NCI-H1417 treated with DMSO at 0.1 percent for 48 hours (cell line): ENCODE measurements at regions not wholly inside any gene's neighbourhood (a gene's known extent, or its start where the extent isn't known, plus 50 kb on each side); places are given as distances from the start of the nearest gene placed in this dataset.

Experiments
- DNase-seq: peaks from one replicate; lab custom pipeline; 2025; lab: John Stamatoyannopoulos, UW

DNA sequence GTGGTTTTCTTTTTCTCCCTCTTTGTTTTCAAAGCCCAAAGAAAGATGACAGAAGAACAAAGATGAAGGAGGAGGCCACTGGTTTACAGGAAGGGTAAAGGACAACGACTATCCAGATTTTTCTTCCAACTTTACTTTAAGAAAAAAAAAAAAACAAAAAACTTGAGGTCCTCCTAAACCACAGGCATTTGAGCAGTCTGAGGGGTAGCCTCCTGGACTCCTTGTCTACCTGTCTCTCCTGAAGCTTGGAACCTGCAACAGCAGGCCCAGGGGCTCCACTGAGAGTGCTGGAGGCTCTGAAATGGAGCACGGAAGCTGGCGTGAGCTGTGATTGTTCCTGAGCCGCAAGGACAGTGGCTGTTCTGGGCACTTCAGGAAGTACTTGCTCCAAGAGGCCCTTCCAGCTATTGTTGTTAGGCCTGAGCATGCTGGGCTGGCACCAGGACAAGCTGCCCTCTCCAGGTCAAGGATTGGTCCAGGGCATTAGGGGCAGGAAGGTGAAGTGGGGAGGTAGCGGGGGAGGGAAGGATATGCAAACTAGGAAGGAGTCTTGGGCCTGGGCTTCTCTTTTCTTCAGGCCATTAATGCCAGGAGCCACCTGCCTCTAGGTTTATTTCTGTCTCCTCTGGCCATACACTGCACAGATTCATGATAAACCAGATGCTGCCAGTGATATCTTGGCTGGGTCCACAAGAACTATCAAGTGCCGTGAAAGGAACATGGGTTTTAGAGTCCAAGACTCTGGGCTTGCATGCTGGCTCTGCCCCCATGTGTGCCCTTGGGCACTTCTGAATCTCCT is 147.3 kb downstream of the CCDC34 start:
- no peak for DNase-seq

DNA sequence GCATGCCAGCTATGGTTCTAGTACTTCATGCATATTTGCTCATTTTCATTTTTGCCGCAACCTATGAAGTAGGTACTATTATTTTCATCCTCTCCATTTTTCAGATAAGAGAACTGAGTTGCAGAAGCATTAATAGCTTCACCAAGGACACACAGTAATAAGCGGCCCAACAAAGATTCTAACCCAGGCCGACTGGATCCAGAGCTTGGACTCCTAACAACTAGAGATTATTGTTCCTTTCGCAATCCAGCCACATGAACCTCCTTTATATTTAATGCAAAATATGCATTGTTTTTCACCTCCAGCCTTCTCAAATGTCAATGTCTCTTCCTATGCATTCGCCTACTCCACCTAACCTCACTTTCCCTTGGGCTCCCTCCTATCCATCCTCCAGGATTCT is 148.3 kb downstream of the CCDC34 start:
- no peak for DNase-seq

DNA sequence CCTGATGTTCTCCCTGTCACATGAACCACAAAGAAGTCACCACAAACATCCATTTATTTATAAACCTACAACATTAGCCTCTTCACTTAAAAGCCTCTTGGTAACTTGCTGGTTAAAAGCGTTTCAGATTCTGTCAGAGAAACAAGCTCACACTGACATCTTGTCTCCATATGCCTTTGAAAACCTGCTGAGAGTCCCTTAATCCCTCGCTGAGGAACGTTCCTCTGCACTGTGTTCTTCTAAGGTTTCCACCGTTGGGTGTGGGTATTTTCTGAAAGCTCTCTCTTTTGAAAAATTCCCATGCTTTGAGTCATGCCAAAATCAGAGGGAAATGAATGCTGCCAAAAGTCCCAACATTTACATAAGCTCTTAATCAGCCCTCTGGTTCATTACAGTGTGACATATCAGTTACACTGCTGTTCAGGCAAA is 149.8 kb downstream of the CCDC34 start:
- DNase-seq, result no peak

DNA sequence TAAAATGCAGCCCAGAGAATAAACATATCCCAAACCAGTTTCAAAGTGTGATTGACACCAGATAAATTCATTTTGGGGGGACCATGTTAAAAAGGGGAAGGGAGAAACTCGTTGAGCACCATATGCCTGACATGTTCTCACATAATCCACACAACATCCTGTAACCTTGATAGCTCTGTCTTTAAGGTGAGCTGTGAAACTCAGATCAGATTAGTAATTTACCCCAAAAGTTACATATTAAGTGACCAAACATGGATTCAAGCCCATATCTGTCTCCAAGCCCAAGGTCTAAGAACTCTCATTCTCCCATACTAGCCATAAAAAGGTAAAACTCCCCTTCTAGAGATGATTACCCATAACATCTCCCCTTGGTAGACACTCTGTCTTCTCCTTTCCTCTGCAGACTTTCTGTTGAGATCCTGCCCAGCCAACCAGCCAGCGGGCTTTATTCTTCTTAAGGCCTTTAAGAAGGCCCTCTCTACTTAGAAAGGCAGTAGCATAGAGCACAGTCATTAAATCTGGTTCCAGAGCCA is 150.7 kb downstream of the CCDC34 start:
- no peak for DNase-seq

DNA sequence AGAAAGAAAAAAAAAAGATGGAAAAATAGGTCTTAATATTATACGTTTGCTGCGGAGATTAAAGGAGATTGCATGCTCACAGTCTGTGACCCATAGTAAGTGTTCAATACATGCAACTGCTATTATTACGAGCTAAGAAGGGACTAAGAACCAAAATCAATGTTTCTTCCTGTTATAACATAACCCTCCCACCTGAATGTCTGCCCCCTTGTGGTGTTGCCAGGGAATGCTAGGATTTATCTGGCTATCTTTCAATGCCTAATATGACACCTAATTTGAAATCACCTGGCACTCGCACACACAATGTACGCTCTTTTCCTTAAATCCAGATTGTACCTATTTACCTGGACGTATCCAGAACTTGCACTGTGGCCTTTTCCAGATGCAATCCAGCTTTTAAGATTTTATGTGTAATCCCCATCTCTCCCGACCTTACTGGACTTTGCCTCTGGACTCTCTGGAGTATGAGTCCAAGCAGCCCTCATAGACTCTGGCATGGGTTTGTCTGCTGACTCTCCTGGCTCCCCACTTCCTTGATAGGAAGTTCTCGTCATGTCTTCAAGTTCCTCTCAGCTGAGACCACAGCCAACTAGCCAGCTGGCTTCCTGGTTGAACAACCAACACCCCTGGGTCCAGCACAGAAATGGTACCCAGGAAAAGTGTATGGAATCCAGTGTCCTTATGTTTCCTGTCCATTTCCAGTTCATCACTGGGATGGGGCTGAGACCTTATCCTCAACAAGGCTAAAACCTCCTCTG is 151.5 kb downstream of the CCDC34 start:
- no peak for DNase-seq

DNA sequence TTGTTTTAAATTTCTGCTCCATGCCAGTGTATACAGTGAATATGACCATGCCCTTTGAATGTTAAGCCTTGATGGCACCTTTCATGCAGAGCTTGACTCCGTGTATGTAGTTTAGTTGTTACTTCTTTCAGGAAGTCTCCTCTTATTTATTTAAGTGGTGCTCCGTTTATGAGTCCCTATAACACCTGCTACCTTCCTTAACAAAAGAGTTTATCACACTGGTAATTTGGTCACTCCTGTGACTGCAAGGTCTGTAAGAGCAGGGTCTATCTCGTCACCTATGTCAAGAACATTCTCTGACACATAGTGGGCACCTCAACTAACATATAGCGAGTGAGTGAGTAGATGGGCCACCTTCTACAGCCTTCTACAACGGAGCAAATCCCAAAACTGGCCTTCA is 152.5 kb downstream of the CCDC34 start:
- no peak for DNase-seq

DNA sequence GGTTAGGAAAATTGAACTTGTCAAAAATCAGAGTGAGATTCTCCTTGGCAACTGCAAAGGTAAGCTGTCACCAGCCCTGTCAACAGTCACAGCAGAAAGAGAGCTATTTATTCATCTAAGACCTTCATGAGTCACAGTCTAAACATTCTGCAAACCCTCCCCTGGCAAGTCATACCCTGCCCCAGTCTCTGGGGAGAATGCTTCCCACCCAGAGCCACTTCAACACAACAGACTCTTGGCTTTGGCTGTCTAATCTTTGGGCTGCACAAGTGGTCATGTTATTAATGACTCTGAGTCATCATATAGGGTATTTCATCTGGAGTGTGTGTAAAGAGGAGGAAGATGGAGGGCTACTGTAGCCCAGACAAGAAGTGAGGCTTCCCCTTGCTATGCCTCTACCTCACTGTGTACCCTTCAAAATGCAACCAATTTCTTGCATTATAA is 153.4 kb downstream of the CCDC34 start:
- DNase-seq, result no peak

DNA sequence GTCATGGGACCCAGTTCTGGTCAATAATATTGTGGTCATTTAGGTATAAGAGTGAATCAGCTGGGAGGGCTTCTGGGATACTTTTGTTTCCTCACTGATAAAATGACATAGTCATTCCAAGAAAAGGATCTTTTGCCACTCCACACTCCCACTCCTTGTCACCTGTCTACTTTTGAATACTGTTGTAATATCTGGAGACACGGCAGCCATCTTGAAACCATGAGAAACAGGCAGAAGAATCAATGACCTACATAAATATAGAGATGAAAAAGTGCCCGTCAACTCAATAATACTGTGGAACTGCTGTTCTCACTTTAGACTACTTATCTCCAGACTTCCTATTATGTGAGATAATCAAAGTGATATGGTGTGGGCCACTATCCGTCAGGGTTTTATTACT is 154.2 kb downstream of the CCDC34 start:
- no peak for DNase-seq

DNA sequence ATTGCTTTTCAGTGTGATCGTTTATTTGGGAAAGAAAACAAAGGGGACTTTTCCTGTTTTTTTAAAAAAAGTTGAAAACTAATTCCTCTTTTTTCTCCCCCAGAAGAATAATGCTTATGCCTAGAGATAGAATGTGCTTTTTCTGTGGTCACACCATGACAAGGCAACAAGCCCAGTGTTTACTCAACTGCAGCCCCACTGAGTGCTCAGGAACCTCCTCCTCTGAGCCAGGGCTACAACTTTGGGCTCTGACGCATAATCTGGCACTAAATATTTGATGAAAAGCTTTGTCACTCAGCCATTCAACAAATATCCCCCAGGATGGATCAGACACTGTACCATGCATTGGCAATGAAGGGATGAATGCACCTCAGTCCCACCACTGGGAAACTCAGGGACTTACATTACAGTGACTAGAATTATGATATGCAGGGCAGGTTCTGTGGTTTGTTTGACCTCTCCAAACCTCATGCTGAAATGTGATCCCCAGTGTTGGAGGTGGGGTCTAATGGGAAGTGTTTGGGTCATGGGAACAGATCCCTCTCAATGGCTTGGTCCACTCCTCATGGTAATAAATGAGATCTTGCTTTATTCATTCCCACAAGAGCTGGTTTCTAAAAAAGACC is 155.9 kb downstream of the CCDC34 start:
- DNase-seq, result no peak

DNA sequence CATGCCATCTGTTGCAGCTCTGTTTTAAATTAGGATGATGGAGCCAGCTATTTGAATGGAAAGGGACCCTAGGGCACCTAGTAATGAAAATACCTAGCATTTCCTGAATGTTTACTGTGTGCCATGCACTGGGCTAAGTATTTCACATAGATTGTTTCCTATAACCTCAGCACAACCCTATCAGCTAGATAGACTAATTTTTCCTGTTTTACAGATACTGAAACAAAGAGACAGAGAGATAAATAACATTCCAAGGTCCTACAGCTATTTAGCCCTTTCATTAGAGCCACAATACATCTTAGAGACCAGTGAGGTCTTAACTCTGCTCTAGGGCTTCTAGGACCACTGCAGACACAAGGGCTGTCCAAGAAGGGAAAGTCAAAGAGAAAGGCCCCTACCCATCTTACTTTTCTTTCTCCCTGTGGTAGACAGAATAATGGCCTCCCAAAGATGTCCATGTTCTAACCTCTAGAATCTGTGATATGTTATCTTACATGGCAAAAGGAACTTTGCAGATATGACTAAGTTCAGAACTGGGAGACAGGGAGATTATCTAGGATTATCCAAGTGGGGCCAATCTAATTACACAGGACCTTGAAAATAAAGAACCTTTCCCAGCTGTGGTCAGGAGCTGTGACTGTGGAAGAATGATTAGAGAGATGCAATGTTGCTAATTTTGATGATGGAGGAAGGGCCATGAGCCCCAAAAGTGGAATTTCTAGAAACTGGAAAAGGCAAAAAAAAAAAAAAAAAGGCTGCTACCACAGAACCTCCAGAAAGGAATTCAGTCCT is 157.0 kb downstream of the CCDC34 start:
- DNase-seq, result no peak

DNA sequence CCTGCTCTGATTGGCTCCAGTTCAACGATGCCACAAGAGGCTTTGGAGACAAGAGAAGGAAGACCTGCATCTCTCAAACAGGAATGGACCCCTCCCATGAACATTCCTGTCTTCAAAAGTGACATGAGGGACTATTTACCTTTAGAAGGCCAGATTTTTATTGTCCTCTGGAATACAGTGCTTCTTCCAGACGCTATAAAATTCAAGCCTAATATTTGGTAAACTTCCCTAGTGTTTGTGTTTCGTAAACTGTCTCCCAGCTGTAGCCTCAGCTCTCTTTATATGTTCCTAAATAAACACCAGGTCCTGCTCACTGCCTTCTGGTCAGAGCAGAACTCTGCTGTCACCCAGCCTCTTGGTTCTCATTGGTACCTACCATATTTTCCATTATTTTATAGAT is 157.8 kb downstream of the CCDC34 start:
- no peak for DNase-seq

DNA sequence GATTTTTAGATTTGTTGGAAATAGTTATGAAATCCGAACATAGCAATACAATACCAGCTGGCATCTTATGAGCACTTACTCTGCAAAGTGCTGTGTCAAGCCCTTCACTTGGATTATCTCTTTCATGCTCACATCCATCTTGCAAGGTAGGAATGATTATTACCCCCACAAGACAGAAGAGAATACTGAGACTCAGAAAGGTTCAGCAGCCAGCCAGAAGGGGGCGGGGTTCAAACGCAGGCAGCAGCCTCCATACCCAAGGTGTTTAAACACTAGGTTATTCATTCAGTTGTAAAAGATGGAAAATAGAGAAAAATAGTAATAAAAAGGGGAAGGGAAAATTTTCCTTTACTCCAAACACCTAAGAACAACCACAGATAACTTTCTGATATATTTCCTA is 158.5 kb downstream of the CCDC34 start:
- DNase-seq, result no peak

DNA sequence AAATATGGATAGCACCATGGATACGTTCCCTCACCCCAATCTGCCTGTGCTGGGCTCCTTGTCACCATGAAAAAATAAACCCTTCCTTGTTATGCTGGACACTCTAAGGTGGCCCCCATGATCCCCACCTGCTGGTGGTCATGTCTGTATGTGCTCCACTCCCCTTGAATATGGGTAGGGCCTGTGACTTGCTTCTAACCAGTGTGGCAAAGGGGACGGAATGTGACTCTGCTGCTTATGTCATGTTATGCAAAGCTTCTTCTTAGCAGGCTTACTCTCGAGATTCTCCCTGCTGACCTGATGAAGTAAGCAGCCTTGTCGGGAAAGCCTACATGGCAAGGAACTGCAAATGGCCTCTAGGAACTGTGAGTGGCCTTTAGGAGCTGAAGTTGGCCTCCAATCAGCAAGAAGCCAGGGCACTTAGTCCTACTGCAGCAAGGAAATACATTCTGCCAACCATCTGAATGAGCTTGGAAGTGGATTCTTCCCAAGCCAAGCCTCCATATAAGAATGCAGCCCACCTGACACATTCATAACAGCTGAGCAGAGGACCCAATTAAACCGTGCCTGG is 159.9 kb downstream of the CCDC34 start:
- DNase-seq, result no peak

DNA sequence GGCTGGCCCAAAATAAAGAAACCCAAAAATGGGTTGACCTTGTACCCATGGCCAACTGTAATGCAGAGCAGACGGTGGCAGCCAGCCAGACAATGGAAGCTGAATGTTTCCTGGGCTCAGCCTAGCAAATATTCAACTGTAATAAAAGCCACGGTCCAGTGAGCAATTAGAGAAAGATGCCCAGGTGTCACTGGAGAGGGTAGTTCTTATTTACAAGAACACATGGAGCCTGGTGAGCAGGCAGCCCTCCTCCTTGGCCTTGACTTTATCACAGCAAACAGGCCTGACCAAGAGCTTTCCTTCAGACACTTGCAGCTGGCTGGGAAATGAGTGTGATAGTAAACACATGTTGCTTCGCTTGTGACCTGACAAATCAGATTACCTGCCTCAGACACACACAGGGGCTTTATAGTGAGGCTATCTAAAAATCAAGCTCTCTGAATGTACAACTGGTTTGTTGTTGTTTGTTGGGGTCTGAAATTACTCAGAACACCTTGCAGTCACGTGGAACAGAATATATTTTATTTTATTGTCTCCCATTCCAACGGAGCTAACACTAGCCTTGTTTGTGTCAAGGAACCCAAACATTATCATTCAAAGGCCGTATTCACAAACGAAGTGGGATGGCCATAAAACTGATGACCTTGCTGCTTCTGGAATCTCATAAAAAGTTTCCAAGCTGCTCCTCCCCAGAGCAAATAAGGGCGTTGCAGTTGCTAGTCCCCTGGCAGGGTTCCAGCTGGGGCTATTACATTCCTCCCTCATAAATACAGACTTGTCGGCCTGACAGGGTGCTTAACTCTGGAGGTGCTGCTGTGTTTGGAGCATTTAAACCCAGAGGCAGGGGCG is 161.1 kb downstream of the BBOX1 start:
- DNase-seq, result peak; percentile 47

DNA sequence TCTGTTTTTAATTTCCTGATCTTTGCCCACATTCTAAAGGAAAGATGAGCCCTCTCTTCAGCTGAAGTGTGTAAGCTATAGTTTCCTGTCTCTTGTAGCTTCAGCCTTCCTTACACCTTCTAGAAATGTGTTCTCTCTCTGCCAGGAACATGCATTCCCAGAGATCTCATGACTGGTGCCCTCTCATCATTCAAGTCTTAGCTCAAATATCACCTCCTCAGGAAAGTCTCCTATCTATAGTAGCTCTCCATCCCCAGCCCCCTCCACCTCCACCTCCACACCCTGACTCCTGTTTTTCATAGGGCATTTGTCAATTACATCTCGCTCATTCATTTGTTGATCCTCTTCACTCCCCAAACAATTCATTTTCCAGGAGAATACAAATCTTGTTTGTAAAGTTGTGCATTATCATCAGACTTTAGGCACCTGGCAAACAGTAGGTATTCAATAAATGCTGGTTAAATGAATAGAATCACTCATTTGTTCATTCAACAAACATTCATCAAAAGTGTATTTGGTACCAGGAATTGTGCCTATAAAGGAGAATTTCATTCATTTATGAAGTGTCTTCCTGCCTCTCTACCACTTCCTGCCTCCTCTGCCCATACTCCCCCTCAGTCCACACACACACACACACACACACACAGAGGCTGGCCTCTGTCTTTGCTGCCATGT is 160.3 kb downstream of the BBOX1 start:
- DNase-seq, result no peak

DNA sequence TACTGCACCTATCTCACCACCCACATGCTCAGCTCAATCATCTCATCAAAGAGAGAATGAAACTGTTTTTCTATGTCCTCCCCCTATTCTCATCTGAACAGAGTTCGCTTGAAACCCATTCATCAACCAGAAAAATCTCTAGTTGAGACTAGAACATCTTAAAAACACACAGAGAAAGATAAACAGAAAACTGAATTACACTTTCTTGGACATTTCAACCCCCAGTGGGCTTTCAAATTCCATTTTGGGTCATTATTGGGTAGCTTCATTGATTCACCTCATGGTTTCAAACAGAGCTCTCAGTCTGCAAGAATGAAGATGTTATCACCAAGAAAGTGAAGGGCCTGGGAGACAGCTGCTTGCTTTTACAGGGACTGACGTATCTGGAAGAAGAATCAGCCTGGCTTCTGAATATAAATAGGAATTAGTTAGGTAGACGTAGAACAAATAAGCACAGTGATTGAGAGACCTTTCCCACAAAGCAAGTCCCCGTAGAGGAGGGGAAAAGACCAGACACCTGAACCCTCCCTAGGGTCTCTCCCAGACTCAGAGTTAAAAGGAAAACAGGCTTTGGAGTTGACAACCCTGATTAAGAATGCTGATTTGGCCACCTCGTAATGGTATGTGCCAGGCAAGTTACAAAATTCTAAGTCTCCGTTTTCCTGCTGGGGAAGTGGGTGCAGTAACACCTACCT is 155.7 kb downstream of the BBOX1 start:
- DNase-seq, result no peak

DNA sequence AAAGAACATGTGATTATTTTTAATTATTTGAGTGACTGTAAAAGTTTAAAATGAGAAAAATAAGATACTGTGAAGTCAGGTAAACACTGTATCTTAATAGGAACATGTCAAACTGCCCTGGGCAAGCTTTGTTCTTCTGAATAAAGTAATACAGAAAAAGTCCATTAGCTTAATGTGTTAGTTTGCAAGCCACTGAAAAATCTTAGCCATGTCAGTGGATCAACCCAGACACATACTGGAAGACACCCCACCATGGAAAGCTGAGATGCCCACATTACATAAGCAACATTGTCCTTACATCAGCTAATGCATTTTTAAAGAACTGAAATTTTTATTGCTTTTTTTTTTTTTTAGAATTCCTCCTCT is 155.2 kb downstream of the BBOX1 start:
- DNase-seq, result no peak

DNA sequence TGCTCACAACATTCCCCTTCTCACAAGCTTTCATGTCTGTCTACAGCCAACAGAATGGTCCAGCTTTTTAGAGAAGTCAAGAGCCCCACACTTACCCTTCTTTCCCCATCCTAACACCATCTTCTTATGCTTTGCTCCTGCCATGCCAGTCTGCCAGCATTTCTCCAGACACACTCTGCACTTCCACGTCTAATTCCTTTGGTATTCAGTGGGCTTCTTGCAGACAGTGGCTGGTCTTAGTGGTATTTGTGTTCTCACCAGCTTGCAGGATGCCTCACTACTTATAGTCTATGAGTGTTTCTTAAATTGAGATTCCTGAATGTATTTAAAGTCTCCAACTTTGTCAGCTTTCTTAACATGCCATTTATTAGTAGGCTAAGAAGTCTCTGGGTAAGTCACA is 154.4 kb downstream of the BBOX1 start:
- no peak for DNase-seq

DNA sequence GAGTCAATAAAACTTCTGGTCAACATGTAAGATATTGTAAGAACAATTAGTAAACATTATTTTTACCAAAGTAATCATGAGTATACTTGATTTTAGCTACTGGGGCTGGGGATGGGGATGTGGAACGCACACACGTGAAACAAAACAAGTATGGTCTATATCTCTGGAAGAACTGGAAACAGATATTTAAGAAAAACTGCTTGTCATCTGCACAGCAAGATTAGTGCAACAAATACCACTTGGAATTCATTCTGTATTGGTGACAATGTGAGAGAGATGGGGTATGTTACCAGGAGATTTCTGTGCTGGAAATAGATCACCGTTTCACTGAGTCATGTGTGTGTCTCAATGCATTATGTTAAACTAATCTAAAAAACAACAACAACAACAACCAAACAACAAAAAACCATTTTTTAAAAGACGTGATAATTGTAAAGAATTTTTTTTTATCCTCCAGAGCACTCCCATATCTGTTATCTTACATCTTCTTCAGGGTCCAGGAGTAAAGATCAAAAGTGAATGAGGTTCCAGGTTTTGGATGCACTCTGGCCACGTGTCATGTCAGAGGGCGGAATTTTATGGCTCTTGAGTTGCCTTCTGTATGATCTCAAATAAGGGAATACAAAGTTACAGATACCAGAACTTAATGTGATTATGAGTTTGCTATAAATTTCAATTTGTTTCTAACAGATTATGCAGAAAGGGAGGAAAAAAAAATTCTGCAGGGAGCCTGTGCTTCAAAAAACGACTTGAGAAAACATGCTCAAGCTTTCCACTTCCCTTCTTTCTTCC is 153.0 kb downstream of the BBOX1 start:
- no peak for DNase-seq
